ENCODE measurements at regions not wholly inside any gene's neighbourhood (a gene's known extent, or its start where the extent isn't known, plus 50 kb on each side); places are given as distances from the start of the nearest gene placed in this dataset.
"Not testable (repeated sequence)": the region's sequence is repeated elsewhere in the genome, so short reads cannot be mapped to it uniquely, and the experiment has no call there.

GRCh38 chr14:71402415-71402814, 495.2 kb downstream of the PCNX1 start:
- not testable (repeated sequence) for FAIRE-seq

- no peak for FAIRE-seq
These were observed 496.4 kb downstream of the PCNX1 start for GRCh38 chr14:71403656-71404055.

GRCh38 chr14:71405676-71406075, 498.4 kb downstream of the PCNX1 start:
- no peak for FAIRE-seq

- FAIRE-seq: no peak
These were observed 501.2 kb downstream of the PCNX1 start for GRCh38 chr14:71408362-71409030.

- FAIRE-seq: no peak
These were observed 503.5 kb downstream of the PCNX1 start for GRCh38 chr14:71410578-71411284.

- no peak for FAIRE-seq
These were observed 504.0 kb downstream of the PCNX1 start for GRCh38 chr14:71411285-71411595.

- FAIRE-seq: no peak
These were observed 504.5 kb downstream of the PCNX1 start for GRCh38 chr14:71411738-71412137.

GRCh38 chr14:71414631-71415403, 507.6 kb downstream of the PCNX1 start:
- peak; percentile 12 for FAIRE-seq

GRCh38 chr14:71415404-71415690, 508.1 kb downstream of the PCNX1 start:
- FAIRE-seq: no peak

- FAIRE-seq: no peak
These were observed 509.1 kb downstream of the PCNX1 start for GRCh38 chr14:71416392-71416791.

- FAIRE-seq: no peak
These were observed 511.4 kb downstream of the PCNX1 start for GRCh38 chr14:71418532-71419245.

GRCh38 chr14:71423481-71423880, 508.7 kb upstream of the RGS6 start:
- no peak for FAIRE-seq

- no peak for FAIRE-seq
These were observed 507.3 kb upstream of the RGS6 start for GRCh38 chr14:71424941-71425340.

- FAIRE-seq: no peak
These were observed 506.2 kb upstream of the RGS6 start for GRCh38 chr14:71426001-71426400.

GRCh38 chr14:71429902-71430301, 502.3 kb upstream of the RGS6 start:
- no peak for FAIRE-seq

- FAIRE-seq: no peak
These were observed 501.9 kb upstream of the RGS6 start for GRCh38 chr14:71430321-71430677.

GRCh38 chr14:71430678-71431376, 501.4 kb upstream of the RGS6 start:
- FAIRE-seq: no peak

GRCh38 chr14:71432334-71433110, 499.7 kb upstream of the RGS6 start:
- no peak for FAIRE-seq

GRCh38 chr14:71433303-71433702, 498.9 kb upstream of the RGS6 start:
- no peak for FAIRE-seq

- FAIRE-seq: not testable (repeated sequence)
These were observed 496.6 kb upstream of the RGS6 start for GRCh38 chr14:71435641-71436040.

GRCh38 chr14:71437870-71438269, 494.4 kb upstream of the RGS6 start:
- no peak for FAIRE-seq

GRCh38 chr14:71438684-71439083, 493.5 kb upstream of the RGS6 start:
- FAIRE-seq: no peak

All from endometrium (tissue), 2 donors.